ENCODE measurements at regions not wholly inside any gene's neighbourhood (a gene's known extent, or its start where the extent isn't known, plus 50 kb on each side); places are given as distances from the start of the nearest gene placed in this dataset.
A peak's percentile ranks its signal among the peaks of the same experiment; 100 is the strongest.
"Not testable (repeated sequence)": the region's sequence is repeated elsewhere in the genome, so short reads cannot be mapped to it uniquely, and the experiment has no call there.

- Histone ChIP-seq H3K4me1 (no peaks in the 10 kb centered on the region), H3K27ac (no peak overlapping the region), H3K4me3 (no peak overlapping the region), H3K9me3 (no peaks in the 10 kb centered on the region), H3K27me3 (no peaks in the 10 kb centered on the region), H3K36me3 (no peaks in the 10 kb centered on the region)
- intact Hi-C loops (cut with DNase I): no loop called here
- DNase-seq (no peak), ATAC-seq (no peak)
- no peak for TF ChIP-seq CTCF (IDR thresholded peaks at IDR 0.05)
Measured at GRCh38 chr1:244297087-244297486, 154.6 kb downstream of the ADSS2 start.

- DNase-seq (no peak), ATAC-seq (no peak)
- TF ChIP-seq CTCF (IDR thresholded peaks at IDR 0.05): no peak
- intact Hi-C loops (cut with DNase I): no loop called here
- no peaks in the 10 kb centered on the region for H3K27me3 ChIP-seq
- no peak overlapping the region for H3K4me3 ChIP-seq
- no peaks in the 10 kb centered on the region for H3K4me1 ChIP-seq
- H3K27ac ChIP-seq: no peak overlapping the region
- no peaks in the 10 kb centered on the region for H3K9me3 ChIP-seq
- H3K36me3 ChIP-seq: no peaks in the 10 kb centered on the region
Measured at GRCh38 chr1:244297616-244298015, 154.1 kb downstream of the ADSS2 start.

GRCh38 chr1:244300029-244300375 lies 151.7 kb downstream of the ADSS2 start:
- ATAC-seq; H3K36me3 ChIP-seq; H3K4me1 ChIP-seq; DNase-seq; intact Hi-C loops (cut with DNase I); H3K27me3 ChIP-seq; H3K9me3 ChIP-seq: not testable (repeated sequence)
- Histone ChIP-seq H3K4me3 (peak overlapping the region; percentile 41), H3K27ac (peak overlapping the region; percentile 88)

GRCh38 chr1:244301595-244302130 lies 150.0 kb downstream of the ADSS2 start:
- Histone ChIP-seq H3K27ac (peak overlapping the region; percentile 55), H3K27me3 (no peaks in the 10 kb centered on the region), H3K36me3 (no peaks in the 10 kb centered on the region), H3K9me3 (no peaks in the 10 kb centered on the region), H3K4me3 (no peak overlapping the region), H3K4me1 (peaks cover 5% of the 10 kb centered on the region)
- intact Hi-C loops (cut with DNase I): no loop called here
- no peak for DNase-seq
- no peak for TF ChIP-seq CTCF (IDR thresholded peaks at IDR 0.05)
- no peak for ATAC-seq

- TF ChIP-seq CTCF (IDR thresholded peaks at IDR 0.05): no peak
- Histone ChIP-seq H3K27me3 (no peaks in the 10 kb centered on the region), H3K9me3 (no peaks in the 10 kb centered on the region), H3K36me3 (no peaks in the 10 kb centered on the region), H3K4me3 (no peak overlapping the region), H3K27ac (peak overlapping the region; percentile 61), H3K4me1 (peaks cover 5% of the 10 kb centered on the region)
- ATAC-seq (peak; percentile 77), DNase-seq (peak; percentile 77)
- intact Hi-C loops (cut with DNase I): no loop called here
Measured at GRCh38 chr1:244302876-244303609, 148.7 kb downstream of the ADSS2 start.

GRCh38 chr1:244303610-244303969 lies 148.1 kb downstream of the ADSS2 start:
- intact Hi-C loops (cut with DNase I): no loop called here
- Histone ChIP-seq H3K9me3 (no peaks in the 10 kb centered on the region), H3K4me1 (peaks cover 5% of the 10 kb centered on the region), H3K4me3 (no peak overlapping the region), H3K27me3 (no peaks in the 10 kb centered on the region), H3K27ac (peak overlapping the region; percentile 61), H3K36me3 (no peaks in the 10 kb centered on the region)
- no peak for TF ChIP-seq CTCF (IDR thresholded peaks at IDR 0.05)
- no peak for DNase-seq
- no peak for ATAC-seq

All from upper lobe of right lung (tissue), 1 donor.